Fibroblast of lung (primary cell): ENCODE measurements at regions not wholly inside any gene's neighbourhood (a gene's known extent, or its start where the extent isn't known, plus 50 kb on each side); places are given as distances from the start of the nearest gene placed in this dataset.
A peak's percentile ranks its signal among the peaks of the same experiment; 100 is the strongest.

Source experiments
- DNase-seq, 2 donors: peaks; one replicate each; pipeline versions ENCODE4 v3.0.0 to v3.0.0-alpha.2; 2010; ENCODE audit warnings: low read depth in 2 of 2
- H2AFZ ChIP-seq: 2 replicates; pipeline ENCODE4 v1.5.1; 2012; ENCODE audit warnings: low read length, control low read depth, inconsistent platforms
- H3K27ac ChIP-seq: 2 replicates; pipeline ENCODE4 v1.5.1; 2011; ENCODE audit warnings: low read length, control low read depth; ENCODE audit not compliant: insufficient read depth
- H3K27me3 ChIP-seq: 2 replicates; pipeline ENCODE4 v1.5.1; 2011; ENCODE audit warnings: mild to moderate bottlenecking, low read length; ENCODE audit not compliant: control insufficient read depth, insufficient read depth
- H3K36me3 ChIP-seq: 2 replicates; pipeline ENCODE4 v1.5.1; 2011; ENCODE audit warnings: low read length; ENCODE audit not compliant: control insufficient read depth, insufficient read depth
- H3K4me1 ChIP-seq: 2 replicates; pipeline ENCODE4 v1.5.1; 2011; ENCODE audit warnings: low read length; ENCODE audit not compliant: control insufficient read depth, insufficient read depth; ENCODE audit errors: extremely low read depth
- H3K4me2 ChIP-seq: 2 replicates; pipeline ENCODE4 v1.5.1; 2011; ENCODE audit warnings: low read length, control low read depth; ENCODE audit not compliant: insufficient read depth; ENCODE audit errors: extremely low read depth
- H3K4me3 ChIP-seq, 4 experiments: fragments of 200-600 bp in 1 of 4; sonication (generic) in 1 of 4; replicated peaks in 1 of 4; 2 replicates each; pipeline ENCODE4 v1.5.1; 2011 to 2016; ENCODE audit warnings: low read length in 4 of 4, low read depth in 3 of 4, mild to moderate bottlenecking in 3 of 4, control low read depth in 2 of 4, inconsistent platforms in 1 of 4, mixed read lengths in 1 of 4; ENCODE audit not compliant: insufficient read depth in 1 of 4; ENCODE audit errors: control extremely low read depth in 1 of 4
- H3K79me2 ChIP-seq: 2 replicates; pipeline ENCODE4 v1.5.1; 2012; ENCODE audit warnings: mild to moderate bottlenecking, low read length, inconsistent platforms; ENCODE audit not compliant: control insufficient read depth, insufficient read depth
- H3K9ac ChIP-seq: 2 replicates; pipeline ENCODE4 v1.5.1; 2011; ENCODE audit warnings: mild to moderate bottlenecking, low read length, control low read depth; ENCODE audit not compliant: insufficient read depth
- H3K9me3 ChIP-seq: 2 replicates; pipeline ENCODE4 v1.5.1; 2012; ENCODE audit warnings: low read depth, low read length; ENCODE audit not compliant: control insufficient read depth, insufficient read depth
- H4K20me1 ChIP-seq: 2 replicates; pipeline ENCODE4 v1.5.1; 2011; ENCODE audit warnings: low read length; ENCODE audit not compliant: control insufficient read depth, insufficient read depth; ENCODE audit errors: extremely low read depth
- CTCF ChIP-seq, 2 donors: IDR thresholded peaks in 1 of 2; conservative IDR thresholded peaks in 1 of 2; 1 replicate in 1 of 2; 2 replicates in 1 of 2; pipeline ENCODE4 v1.5.1; 2011 to 2012; ENCODE audit warnings: low read length in 2 of 2, control low read depth in 1 of 2, inconsistent platforms in 1 of 2, low read depth in 1 of 2, mild to moderate bottlenecking in 1 of 2
- EZH2 ChIP-seq: IDR thresholded peaks from 2 replicates; pipeline ENCODE4 v1.5.1; 2012; ENCODE audit warnings: low read length, control low read depth, mild to moderate bottlenecking; ENCODE audit errors: missing control alignments

GRCh38 chr7:84281518-84281917 lies 86.9 kb upstream of the SEMA3A start:
- H3K4me2 ChIP-seq, result no peak overlapping the region
- no peaks in the 10 kb centered on the region for H3K27me3 ChIP-seq
- H4K20me1 ChIP-seq, result no peaks in the 10 kb centered on the region
- no peak overlapping the region for H3K9ac ChIP-seq
- DNase-seq, result no peak
- H2AFZ ChIP-seq, result no peak overlapping the region
- H3K36me3 ChIP-seq, result no peaks in the 10 kb centered on the region
- no peak overlapping the region for H3K4me3 ChIP-seq
- H3K79me2 ChIP-seq, result no peaks in the 10 kb centered on the region
- no peaks in the 10 kb centered on the region for H3K4me1 ChIP-seq
- TF ChIP-seq EZH2 (no peak), CTCF (conservative IDR thresholded peaks at IDR 0.05 in 1 of 2, IDR thresholded peaks at IDR 0.05 in 1 of 2; ENCODE audit: low read depth in 1 of 2, low read length in 2 of 2) (no peak)
- H3K9me3 ChIP-seq, result no peaks in the 10 kb centered on the region
- no peak overlapping the region for H3K27ac ChIP-seq

DNA sequence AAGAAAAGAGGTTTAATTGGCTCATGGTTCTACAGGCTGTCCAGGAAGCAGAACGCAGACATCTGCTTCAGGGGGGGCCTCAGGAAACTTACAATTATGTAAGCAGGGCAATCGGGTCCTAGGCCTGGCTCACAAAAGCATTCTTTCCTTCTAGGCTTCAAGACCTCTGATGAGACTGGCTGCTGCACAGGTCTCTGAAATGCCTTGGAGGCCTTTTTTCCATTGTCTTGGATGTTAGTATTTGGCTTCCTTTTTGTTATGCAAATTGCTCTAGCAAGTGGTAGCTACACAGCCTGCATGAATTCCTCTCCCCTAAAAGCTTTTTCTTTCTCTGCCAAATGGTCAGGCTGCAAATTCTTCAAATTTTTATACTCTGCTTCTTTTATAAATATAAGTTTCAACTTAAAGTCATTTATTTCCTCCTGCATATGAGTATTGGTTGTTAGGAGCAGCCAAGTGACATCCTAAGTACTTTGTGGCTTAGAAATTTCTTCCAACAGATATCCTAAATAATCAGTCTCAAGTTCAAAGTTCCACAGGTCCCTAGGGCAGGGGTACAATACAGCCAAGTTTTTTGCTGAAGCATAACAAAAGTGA lies 83.1 kb upstream of the SEMA3A start:
- Histone ChIP-seq H2AFZ (no peak overlapping the region), H3K36me3 (no peaks in the 10 kb centered on the region), H3K79me2 (no peaks in the 10 kb centered on the region), H3K4me2 (no peak overlapping the region), H3K4me1 (no peaks in the 10 kb centered on the region), H3K9ac (no peak overlapping the region), H3K4me3 (no peak overlapping the region), H3K27me3 (no peaks in the 10 kb centered on the region), H4K20me1 (no peaks in the 10 kb centered on the region), H3K9me3 (no peaks in the 10 kb centered on the region), H3K27ac (no peak overlapping the region)
- TF ChIP-seq CTCF (conservative IDR thresholded peaks at IDR 0.05 in 1 of 2, IDR thresholded peaks at IDR 0.05 in 1 of 2; ENCODE audit: low read depth in 1 of 2, low read length in 2 of 2), result no peak
- TF ChIP-seq EZH2, result no peak
- peak in 1 of 2 donors; percentile 75 for DNase-seq

- DNase-seq, result peak; percentile 22 to 33
- Histone ChIP-seq H3K79me2 (no peaks in the 10 kb centered on the region), H3K9me3 (no peaks in the 10 kb centered on the region), H3K9ac (no peak overlapping the region), H4K20me1 (no peaks in the 10 kb centered on the region), H2AFZ (peak overlapping the region; percentile 49), H3K4me1 (no peaks in the 10 kb centered on the region), H3K36me3 (no peaks in the 10 kb centered on the region), H3K27ac (no peak overlapping the region), H3K4me2 (peak overlapping the region; percentile 17), H3K4me3 (no peak overlapping the region), H3K27me3 (no peaks in the 10 kb centered on the region)
- no peak for TF ChIP-seq CTCF (conservative IDR thresholded peaks at IDR 0.05 in 1 of 2, IDR thresholded peaks at IDR 0.05 in 1 of 2; ENCODE audit: low read depth in 1 of 2, low read length in 2 of 2)
These were observed 79.5 kb upstream of the SEMA3A start for GRCh38 chr7:84274029-84274638.
